HG03045 (cell line): ENCODE measurements at regions not wholly inside any gene's neighbourhood (a gene's known extent, or its start where the extent isn't known, plus 50 kb on each side); places are given as distances from the start of the nearest gene placed in this dataset.
"Not testable (repeated sequence)": the region's sequence is repeated elsewhere in the genome, so short reads cannot be mapped to it uniquely, and the experiment has no call there.

Source experiments
- ATAC-seq: cut with Tn5 transposase; IDR thresholded peaks from one replicate; pipeline ENCODE4 v1.9.1; 2021; ENCODE audit warnings: mild to moderate bottlenecking, moderate library complexity; ENCODE audit not compliant: unreplicated experiment

- ATAC-seq, result no peak
Measured at GRCh38 chr5:106093134-106093533, 1577.6 kb downstream of the EFNA5 start.

DNA sequence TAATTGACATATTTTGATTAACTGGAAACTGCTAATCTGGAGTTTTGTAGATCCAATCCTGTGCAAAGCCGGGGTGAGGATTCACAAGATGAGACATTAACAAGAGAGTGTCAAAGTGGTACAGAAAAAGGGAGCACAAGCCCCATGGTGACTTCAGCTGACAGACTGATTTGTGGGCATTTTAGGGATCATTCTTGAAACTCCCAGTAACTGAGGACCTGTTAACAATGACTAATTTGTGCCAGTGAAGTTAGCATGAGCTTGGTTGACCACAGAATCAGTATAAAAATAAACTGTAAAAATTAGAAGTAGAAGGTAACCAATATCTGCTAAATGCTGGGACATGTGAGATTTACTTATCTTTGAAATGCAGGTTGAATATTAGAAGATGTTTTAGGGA lies 1578.3 kb downstream of the EFNA5 start:
- ATAC-seq, result no peak

DNA sequence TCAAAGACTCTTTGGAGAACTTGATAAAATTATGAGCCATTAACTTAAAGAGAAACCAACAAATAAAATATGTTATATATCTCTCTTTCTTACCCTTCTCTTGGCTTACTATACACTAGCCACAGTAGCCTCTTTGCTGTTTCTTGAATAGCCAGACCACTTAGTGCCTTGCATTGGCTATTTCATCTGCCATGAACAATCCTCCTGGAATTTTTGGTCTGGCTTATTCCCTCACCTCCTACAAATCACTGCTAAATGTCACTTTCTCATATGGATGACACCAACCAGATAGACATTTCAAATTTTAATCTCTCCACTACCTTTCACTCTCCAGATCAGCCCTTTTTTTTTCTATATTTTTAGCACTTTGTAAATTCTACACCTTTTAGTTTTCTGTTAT lies 1581.7 kb downstream of the EFNA5 start:
- ATAC-seq, result no peak

DNA sequence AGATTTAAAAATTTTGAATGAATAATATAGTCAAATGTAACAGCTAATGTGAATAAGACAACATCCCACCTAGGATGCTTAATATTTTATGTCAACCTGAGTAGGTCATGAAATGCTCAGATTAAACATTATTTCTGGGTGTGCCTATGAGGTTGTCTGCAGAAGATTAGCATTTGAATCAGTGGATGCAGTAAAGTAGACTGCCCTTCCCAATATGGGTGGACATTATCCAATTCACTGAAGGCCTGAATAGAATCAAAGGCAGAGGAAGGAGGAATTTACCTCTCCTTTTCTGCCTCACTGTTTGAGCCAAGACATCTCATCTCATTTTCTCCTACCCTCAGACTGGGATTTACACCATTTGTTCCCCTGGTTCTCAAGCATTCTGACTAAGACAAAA lies 1582.3 kb downstream of the EFNA5 start:
- no peak for ATAC-seq

- ATAC-seq, result no peak
Measured at GRCh38 chr5:106086352-106086751, 1584.4 kb downstream of the EFNA5 start.

DNA sequence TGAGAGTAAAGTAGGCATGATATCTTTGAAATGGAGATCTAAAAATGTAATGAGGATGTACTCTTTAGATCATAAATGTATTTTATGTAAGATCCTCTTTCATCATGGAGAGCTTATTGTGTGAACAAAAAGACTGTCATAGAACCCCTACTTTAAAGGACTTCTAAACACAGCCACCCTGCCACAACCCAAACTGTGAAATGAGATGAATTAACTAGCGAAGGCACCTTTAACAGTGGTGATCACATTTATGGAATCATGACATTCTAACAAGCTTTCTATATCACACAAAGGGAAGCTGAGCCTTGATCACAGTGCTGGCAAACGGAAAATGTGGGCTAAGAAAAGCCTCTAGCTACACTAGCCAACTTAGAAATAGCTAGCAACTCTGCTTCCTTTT lies 1585.2 kb downstream of the EFNA5 start:
- ATAC-seq, result no peak

DNA sequence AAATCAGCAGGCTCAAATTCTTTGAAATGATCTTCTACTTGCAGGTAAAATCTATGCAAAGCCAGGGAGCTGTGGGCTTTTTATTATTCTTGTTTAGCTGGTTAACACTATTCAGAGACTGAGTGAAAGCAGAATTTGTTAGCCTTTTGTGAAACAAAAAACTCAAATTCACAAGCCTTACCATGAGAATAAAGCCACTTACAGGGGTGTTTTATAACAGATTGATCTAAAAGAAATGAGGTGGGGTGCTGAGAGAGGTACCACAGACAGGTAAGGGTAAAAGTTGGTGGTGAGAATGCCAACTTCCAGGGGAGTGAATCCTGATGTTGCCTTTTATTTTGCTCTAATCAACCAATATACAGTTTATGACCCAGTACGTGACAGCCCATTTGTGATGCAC lies 1585.6 kb downstream of the EFNA5 start:
- no peak for ATAC-seq

GRCh38 chr5:106080535-106080934 lies 1590.2 kb downstream of the EFNA5 start:
- ATAC-seq, result no peak

DNA sequence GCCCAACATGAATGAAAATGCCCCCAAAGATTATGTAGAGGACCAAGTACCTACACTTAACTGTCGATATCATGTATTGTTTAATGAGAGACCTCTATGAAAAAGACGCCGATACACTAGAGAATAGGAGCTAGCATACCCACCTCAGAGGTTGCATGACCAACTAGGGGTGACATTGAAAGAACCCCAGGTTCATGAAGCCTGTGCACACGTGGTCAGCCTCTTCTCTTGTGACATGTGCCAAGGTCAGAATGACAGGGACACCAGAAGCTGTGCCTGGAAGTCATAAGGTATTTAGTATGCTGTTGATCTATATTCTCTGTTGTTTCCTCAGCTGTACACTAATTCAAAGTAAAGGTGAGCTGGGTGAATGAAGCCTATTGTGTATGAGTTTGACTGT lies 1594.1 kb downstream of the EFNA5 start:
- ATAC-seq, result no peak

DNA sequence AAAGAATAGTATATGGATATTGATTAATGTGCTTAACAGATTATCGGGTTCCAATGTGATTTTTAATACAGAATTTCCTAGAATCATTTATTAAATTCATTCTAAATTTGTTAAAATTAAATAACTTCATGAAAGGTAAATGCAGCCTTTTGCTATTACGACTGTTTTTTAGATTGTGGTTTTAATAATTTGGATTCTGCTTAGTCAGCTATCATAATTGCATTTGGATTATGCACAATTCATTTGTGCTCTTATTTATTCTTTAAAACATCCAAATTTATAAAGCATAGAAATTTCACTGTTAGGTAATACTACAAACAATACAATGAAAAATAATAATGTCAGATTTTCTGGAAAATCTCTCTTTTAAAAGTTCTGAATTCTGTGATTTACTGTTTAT lies 1598.5 kb downstream of the EFNA5 start:
- no peak for ATAC-seq

GRCh38 chr5:106047341-106047740 lies 1623.4 kb downstream of the EFNA5 start:
- ATAC-seq, result no peak

DNA sequence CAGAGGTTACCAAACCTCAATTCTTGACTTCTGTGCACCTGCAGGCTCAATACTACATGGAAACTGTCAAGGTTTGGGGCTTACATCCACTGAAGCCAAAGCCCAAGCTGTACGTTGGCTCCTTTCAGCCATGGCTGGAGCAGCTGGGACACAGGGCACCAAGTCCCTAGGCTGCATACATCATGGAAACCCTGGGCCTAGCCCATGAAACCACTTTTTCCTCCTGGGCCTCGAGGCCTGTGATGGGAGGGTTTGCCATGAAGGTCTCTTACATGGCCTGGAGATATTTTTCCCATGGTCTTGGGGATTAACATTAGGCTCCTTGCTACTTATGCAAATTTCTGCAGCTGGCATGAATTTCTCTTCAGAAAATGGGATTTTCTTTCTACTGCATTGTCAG lies 1638.7 kb downstream of the EFNA5 start:
- not testable (repeated sequence) for ATAC-seq

GRCh38 chr5:106028314-106028713 lies 1642.4 kb downstream of the EFNA5 start:
- no peak for ATAC-seq

- no peak for ATAC-seq
Measured at GRCh38 chr5:106020894-106021293, 1649.8 kb downstream of the EFNA5 start.

DNA sequence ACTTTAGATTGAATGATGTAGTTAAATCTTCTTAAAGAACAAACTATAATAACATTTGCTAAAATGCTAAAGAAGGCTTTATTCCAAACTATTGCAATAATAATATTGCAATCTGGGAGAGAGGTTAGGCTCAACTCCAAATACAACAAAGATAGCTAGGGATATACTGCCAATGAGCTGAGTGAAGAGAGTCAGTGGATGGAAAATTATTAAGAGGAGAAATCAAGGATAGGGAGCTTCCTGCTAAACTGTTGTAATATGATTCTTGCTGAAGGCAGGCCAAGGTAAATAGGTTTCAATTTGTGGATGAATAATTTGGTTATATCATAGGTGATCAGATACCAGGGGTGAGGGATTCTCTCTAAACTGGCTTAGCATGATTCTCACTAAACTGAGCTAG lies 1651.5 kb downstream of the EFNA5 start:
- ATAC-seq, result no peak

GRCh38 chr5:106017243-106017857 lies 1653.4 kb downstream of the EFNA5 start:
- no peak for ATAC-seq

DNA sequence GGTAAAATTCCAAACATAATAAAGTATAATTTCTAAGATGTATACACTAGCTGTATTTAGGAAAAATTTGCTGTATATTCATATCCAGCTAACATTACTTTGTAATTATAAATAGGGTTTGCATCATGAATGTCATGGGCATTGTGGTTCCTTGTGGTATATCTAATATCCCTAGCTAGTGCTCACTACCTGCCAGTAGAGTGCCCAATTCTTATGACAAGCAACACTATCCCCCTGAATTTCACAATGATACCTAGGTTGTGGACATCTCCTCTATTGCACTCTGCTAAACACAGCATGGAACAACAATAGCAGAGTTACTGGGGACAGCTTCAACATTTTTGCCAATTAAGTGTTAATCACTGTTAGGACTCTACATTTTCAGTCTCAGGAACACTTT lies 1656.5 kb downstream of the EFNA5 start:
- ATAC-seq, result no peak

DNA sequence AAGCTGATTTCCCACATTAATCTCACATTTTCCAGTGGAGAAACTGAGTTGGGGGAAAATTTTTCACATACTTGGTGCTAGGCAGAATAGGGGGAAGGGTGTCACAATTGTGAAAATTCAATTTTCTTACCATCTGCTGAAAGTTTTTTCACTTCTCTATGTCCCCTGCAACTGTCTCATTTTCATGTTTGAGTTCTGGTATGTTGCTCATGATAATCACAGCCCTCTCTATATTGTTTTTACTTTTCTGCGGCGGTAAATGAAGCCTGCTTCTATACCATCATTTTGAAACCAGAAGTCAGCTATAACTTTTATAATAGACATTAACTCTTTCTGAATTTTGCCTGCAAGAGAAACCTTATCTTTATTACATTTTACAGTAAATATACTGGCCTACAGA lies 1664.5 kb downstream of the EFNA5 start:
- no peak for ATAC-seq

GRCh38 chr5:105998991-105999390 lies 1671.7 kb downstream of the EFNA5 start:
- ATAC-seq, result not testable (repeated sequence)

GRCh38 chr5:105993027-105993426 lies 1677.7 kb downstream of the EFNA5 start:
- no peak for ATAC-seq

GRCh38 chr5:105982526-105982925 lies 1688.2 kb downstream of the EFNA5 start:
- no peak for ATAC-seq

GRCh38 chr5:105978011-105978410 lies 1692.7 kb downstream of the EFNA5 start:
- ATAC-seq, result no peak

GRCh38 chr5:105977163-105977562 lies 1693.6 kb downstream of the EFNA5 start:
- no peak for ATAC-seq
